HepG2 (cell line): ENCODE measurements at regions not wholly inside any gene's neighbourhood (a gene's known extent, or its start where the extent isn't known, plus 50 kb on each side); places are given as distances from the start of the nearest gene placed in this dataset.

Source experiments
- AFF4 ChIP-seq: sonication (generic); formaldehyde crosslinking; IDR thresholded peaks from 2 replicates; pipeline ENCODE4 v1.4.0; 2020; ENCODE audit warnings: missing genetic modification reagents
- GMEB1 ChIP-seq: sonication (generic); formaldehyde crosslinking; IDR thresholded peaks from 2 replicates; pipeline ENCODE4 v1.5.1; 2020; ENCODE audit warnings: missing genetic modification reagents, mild to moderate bottlenecking, borderline replicate concordance
- MED1 ChIP-seq: sonication (generic); formaldehyde crosslinking; IDR thresholded peaks from 2 replicates; pipeline ENCODE4 v1.4.0; 2020; ENCODE audit warnings: missing genetic modification reagents
- SMC3 ChIP-seq: IDR thresholded peaks from 2 replicates; pipeline ENCODE4 v1.6.1; 2011; ENCODE audit warnings: low read length, improper control_type of control experiment
- ZNF772 ChIP-seq: sonication (generic); formaldehyde crosslinking; IDR thresholded peaks from 2 replicates; pipeline ENCODE4 v1.5.0; 2020; ENCODE audit warnings: mild to moderate bottlenecking, missing genetic modification reagents
- ZNF839 ChIP-seq: sonication (generic); formaldehyde crosslinking; IDR thresholded peaks from 2 replicates; pipeline ENCODE4 v1.4.0; 2020; ENCODE audit warnings: missing genetic modification reagents, mild to moderate bottlenecking, borderline replicate concordance
- TF ChIP-seq, protein P1 (sequence below): sonication (generic); formaldehyde crosslinking; conservative IDR thresholded peaks from 2 replicates; pipeline ENCODE4 v1.4.0; 2020; ENCODE audit warnings: missing genetic modification reagents

- TF ChIP-seq AFF4 (CRISPR knock-in tag) = no peak
- no peak for TF ChIP-seq ZNF772 (CRISPR knock-in tag)
- TF ChIP-seq ZNF839 (CRISPR knock-in tag) = no peak
- no peak for TF ChIP-seq GMEB1 (CRISPR knock-in tag)
- peak; percentile 20; the same call in 1 of the 2 replicates for TF ChIP-seq SMC3
- TF ChIP-seq, protein P1, sequence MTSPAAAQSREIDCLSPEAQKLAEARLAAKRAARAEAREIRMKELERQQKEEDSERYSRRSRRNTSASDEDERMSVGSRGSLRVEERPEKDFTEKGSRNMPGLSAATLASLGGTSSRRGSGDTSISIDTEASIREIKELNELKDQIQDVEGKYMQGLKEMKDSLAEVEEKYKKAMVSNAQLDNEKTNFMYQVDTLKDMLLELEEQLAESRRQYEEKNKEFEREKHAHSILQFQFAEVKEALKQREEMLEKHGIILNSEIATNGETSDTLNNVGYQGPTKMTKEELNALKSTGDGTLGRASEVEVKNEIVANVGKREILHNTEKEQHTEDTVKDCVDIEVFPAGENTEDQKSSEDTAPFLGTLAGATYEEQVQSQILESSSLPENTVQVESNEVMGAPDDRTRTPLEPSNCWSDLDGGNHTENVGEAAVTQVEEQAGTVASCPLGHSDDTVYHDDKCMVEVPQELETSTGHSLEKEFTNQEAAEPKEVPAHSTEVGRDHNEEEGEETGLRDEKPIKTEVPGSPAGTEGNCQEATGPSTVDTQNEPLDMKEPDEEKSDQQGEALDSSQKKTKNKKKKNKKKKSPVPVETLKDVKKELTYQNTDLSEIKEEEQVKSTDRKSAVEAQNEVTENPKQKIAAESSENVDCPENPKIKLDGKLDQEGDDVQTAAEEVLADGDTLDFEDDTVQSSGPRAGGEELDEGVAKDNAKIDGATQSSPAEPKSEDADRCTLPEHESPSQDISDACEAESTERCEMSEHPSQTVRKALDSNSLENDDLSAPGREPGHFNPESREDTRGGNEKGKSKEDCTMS (CRISPR knock-in tag) = no peak
- TF ChIP-seq MED1 (CRISPR knock-in tag) = no peak
These were observed 129.2 kb downstream of the RGS21 start (continued) for GRCh38 chr1:192445839-192446489.
